ENCODE measurements at regions not wholly inside any gene's neighbourhood (a gene's known extent, or its start where the extent isn't known, plus 50 kb on each side); places are given as distances from the start of the nearest gene placed in this dataset.

DNA sequence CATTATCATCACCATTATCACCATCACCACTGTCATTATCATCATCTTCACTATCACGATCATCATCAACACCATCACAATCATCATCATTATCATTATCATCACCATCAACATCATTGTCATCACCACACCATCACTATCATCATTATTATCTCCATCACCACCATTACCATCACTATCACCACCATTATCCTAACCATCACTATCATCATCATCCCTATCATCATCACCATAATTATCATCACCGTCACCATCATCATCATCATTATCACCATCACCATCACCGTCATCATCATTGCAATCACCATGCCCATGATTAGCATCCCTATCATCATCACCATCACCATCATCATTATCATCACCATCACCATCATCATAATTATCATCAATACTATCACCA is 311.9 kb downstream of the IRX2 start:
- DNase-seq (ENCODE audit: low spot score): no peak

GRCh38 chr5:2433086-2433485 is 318.4 kb downstream of the IRX2 start:
- no peak for DNase-seq (ENCODE audit: low spot score)

GRCh38 chr5:2432076-2432920 is 319.2 kb downstream of the IRX2 start:
- no peak for DNase-seq (ENCODE audit: low spot score)

DNA sequence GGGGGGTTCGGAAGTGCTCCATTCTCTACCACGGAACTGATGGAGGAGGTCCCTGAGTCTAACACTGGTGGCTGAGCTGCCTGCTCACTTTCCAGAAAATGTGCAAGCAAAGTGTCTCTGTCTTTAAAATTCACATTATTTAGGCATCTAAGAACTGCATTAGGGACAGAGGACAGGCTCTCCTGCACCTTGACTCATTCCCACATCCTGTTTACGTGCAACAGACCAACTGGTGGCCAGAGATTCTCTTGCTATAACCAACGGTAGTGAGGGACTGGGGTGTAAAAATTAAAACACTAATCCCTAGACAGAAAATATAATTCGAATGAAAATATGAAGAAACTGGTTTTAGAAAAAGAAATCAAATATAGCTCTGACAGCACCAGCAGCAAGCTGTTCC is 320.9 kb downstream of the IRX2 start:
- DNase-seq (ENCODE audit: low spot score): no peak

DNA sequence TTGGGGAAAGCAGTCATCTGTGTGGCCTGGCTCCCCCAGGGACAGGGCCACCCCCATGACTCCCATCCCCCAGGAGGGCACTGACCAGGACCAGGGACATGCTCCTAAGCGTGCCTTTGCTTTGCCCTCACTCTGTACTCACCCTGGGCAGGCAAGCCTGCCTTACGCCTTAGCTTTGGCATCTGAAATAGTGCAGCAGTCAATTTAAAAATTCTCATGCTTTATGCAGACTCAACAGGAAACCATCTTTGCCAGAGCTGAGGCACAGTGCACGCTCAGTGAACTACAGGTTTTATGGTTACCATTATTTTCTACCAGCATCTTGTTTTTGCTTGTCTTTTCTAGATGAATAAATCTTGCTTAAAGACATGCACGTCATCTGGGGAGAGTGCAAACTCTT is 323.5 kb downstream of the IRX2 start:
- no peak for DNase-seq (ENCODE audit: low spot score)

GRCh38 chr5:2423634-2424033 is 327.8 kb downstream of the IRX2 start:
- DNase-seq (ENCODE audit: low spot score): no peak

- DNase-seq (ENCODE audit: low spot score): no peak
Observed at GRCh38 chr5:2417301-2417700, 334.2 kb downstream of the IRX2 start.

- DNase-seq (ENCODE audit: low spot score): no peak
Observed at GRCh38 chr5:2415678-2416077, 335.8 kb downstream of the IRX2 start.

GRCh38 chr5:2410451-2410850 is 341.0 kb downstream of the IRX2 start:
- DNase-seq (ENCODE audit: low spot score): no peak

DNA sequence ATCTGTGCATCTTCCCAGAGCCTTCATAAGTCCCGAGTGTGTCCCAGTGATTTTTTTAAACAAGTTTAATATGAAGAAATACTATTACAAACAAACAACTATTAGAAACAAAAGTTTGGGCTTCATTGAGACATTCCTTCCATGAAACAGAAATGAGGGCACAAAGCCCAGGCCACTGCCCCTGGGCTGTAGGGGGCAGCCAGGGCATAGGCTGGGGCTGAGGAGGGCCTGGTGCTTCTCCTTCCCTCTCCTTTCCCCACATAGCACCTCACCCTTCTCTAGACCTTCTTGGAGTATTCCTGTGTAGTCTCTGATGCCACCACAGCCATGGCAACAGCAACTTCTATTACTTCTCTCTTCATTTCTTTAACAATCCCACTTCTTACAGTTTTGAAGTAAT is 348.2 kb downstream of the IRX2 start:
- no peak for DNase-seq (ENCODE audit: low spot score)

GRCh38 chr5:2399804-2400203 is 351.7 kb downstream of the IRX2 start:
- no peak for DNase-seq (ENCODE audit: low spot score)

GRCh38 chr5:2399096-2399495 is 352.4 kb downstream of the IRX2 start:
- no peak for DNase-seq (ENCODE audit: low spot score)

- no peak for DNase-seq (ENCODE audit: low spot score)
Observed at GRCh38 chr5:2393556-2393955, 357.9 kb downstream of the IRX2 start.

DNA sequence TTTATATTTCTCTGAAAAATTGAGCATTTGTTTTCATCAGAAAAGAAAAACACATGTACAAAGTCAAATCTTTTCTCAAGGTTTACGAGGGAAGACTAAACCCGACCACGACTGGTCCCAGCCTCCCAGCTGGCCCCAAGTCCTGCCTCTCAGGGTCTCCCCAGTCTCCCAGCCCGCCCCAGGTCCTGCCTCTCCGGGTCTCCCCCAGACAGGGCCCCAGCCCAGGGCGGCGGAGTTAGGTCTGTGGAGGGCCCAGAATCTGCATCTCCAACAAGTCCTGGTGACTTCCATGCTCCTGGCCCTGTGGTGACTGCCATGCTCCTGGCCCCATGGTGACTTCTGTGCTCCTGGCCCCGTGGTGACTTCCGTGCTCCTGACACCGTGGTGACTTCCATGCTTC is 359.9 kb downstream of the IRX2 start:
- no peak for DNase-seq (ENCODE audit: low spot score)

- DNase-seq (ENCODE audit: low spot score): no peak
Observed at GRCh38 chr5:2391021-2391420, 360.5 kb downstream of the IRX2 start.

DNA sequence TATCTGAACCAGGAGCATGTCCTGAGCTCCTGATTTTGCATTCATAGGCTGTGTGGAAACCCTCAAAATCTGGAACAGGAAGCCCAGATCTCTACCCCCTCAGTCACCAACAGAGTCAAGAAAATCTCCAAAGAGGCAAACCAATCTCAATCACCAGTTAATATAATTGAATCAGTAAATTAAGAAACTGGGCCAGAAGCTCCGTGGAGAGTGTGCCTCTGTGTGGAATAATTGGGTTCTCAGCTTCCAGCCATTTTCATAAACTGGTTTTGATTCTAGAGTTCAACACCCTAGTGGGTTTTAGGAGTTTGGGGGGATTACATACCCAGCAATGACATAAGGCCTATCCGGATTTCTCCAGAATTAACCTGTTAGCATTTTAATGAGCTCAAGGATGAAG is 362.9 kb downstream of the IRX2 start:
- no peak for DNase-seq (ENCODE audit: low spot score)

GRCh38 chr5:2387634-2388325 is 363.7 kb downstream of the IRX2 start:
- DNase-seq (ENCODE audit: low spot score): no peak

DNA sequence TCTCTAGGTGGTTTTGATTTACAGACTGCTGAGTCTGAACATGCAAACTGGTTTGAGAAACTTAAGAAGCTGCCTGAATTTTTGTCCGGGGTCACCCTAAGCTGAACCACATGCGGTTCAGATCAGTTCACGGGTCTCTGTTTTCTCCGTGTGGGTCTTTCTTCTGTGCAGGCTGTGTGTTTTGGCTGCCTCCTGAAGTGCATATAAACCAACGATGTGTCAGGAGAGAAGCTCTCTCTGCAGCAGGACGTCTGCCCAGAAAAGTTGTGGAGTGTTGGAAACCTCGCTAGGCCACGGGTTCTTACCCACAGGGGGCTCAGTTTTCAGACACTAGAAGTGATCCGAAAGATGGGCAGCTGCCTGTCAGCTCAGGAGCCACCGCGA is 364.2 kb downstream of the IRX2 start:
- no peak for DNase-seq (ENCODE audit: low spot score)

DNA sequence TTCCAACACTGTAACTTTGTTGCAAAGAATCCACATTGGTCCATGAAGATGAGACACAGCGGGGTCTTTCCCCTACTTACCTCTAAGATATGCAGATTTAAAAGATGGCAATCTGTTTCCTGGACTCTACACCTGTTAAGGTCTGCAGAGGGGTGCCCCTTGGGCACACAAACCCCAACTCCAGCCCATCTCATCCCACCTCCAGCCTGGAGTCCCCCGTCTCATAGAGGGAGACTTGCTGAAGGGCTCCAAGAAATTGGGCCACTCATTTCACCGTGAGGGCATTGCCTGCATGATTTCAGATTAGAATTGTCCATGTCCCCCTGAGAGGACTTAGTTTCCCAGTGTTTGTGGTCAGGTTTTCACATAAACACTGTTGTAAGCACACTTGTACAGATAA is 365.7 kb downstream of the IRX2 start:
- no peak for DNase-seq (ENCODE audit: low spot score)

GRCh38 chr5:2383698-2384065 is 367.8 kb downstream of the IRX2 start:
- DNase-seq (ENCODE audit: low spot score): no peak

GRCh38 chr5:2382776-2383697 is 368.4 kb downstream of the IRX2 start:
- DNase-seq (ENCODE audit: low spot score): no peak

- DNase-seq (ENCODE audit: low spot score): no peak
Observed at GRCh38 chr5:2381861-2382260, 369.6 kb downstream of the IRX2 start.

- DNase-seq (ENCODE audit: low spot score): no peak
Observed at GRCh38 chr5:2381070-2381469, 370.4 kb downstream of the IRX2 start.
